ENCODE measurements at regions not wholly inside any gene's neighbourhood (a gene's known extent, or its start where the extent isn't known, plus 50 kb on each side); places are given as distances from the start of the nearest gene placed in this dataset.

DNA sequence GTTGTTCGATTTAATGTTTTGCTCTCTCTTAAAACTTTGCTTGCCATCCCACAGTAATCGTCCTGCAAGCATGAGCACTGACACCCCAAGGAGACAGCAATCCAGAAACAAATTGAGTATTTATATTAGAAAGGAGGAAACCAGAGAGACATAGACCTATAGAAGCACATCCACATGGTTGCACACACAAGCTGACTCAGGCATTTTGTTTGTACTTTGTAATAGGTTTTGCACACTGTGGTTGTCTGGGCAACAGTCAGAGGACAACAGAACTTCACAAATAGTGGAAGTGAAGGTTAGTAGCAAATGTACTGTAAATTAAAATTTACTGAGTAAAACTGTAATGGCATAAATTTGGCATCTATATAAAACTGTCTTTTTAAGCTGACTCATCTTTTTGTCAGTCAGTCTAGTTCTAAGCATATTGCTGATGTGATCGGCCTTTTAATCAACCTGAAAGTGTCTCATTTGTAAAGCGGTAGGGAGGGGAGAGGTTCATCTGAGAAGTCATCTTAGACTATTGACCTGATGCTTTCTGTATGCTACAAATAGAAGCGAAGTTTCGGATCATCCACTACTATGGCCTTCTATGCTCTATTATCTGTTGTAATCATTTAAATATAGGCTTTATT is 1624.7 kb downstream of the ARAP2 start:
- no peak for DNase-seq
- in situ Hi-C loops (cut with MboI; ENCODE audit: low sequenced_read_pairs in 4 of 4) (no loop called here), intact Hi-C loops (cut with DNase I; ENCODE audit: low total_unique reads) (no loop called here)
- H3K36me3 ChIP-seq: no peaks in the 10 kb centered on the region
- no peaks in the 10 kb centered on the region for H3K4me1 ChIP-seq
- H3K4me3 ChIP-seq: no peak overlapping the region
- H3K27ac ChIP-seq: no peak overlapping the region
- H3K9me3 ChIP-seq: no peaks in the 10 kb centered on the region
- TF ChIP-seq CTCF (IDR thresholded peaks at IDR 0.05 in 4 of 5, conservative IDR thresholded peaks at IDR 0.05 in 1 of 5) (no peak), POLR2A (IDR thresholded peaks at IDR 0.05) (no peak)
- ATAC-seq: no peak
- no peaks in the 10 kb centered on the region for H3K27me3 ChIP-seq

DNA sequence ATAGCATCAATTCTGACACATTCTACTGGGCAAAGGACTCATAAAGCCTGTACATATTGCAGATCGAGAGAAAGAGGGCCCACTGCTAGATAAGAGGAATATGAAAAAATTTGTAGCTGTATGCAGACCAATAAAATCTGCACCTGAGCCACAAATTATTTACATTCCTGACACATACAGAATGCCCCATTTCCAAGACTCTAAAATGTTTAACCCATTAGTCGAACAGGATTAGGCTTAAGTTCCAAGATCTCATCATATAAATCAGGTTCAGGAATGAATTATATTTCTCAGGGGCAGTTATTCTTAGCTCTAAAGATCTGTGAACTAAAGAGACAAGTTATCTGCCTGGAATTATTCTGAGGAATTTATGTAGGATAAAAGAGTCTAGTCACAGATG is 1615.8 kb downstream of the ARAP2 start:
- H3K27ac ChIP-seq: no peak overlapping the region
- in situ Hi-C loops (cut with MboI; ENCODE audit: low sequenced_read_pairs in 4 of 4) (no loop called here), intact Hi-C loops (cut with DNase I; ENCODE audit: low total_unique reads) (no loop called here)
- H3K27me3 ChIP-seq: no peaks in the 10 kb centered on the region
- H3K4me1 ChIP-seq: peaks cover 0 to 14% of the 10 kb centered on the region in 2 donors
- no peak overlapping the region for H3K4me3 ChIP-seq
- DNase-seq (no peak), ATAC-seq (no peak)
- H3K36me3 ChIP-seq: no peaks in the 10 kb centered on the region
- no peaks in the 10 kb centered on the region for H3K9me3 ChIP-seq
- TF ChIP-seq POLR2A (IDR thresholded peaks at IDR 0.05) (no peak), CTCF (IDR thresholded peaks at IDR 0.05 in 4 of 5, conservative IDR thresholded peaks at IDR 0.05 in 1 of 5) (no peak)

DNA sequence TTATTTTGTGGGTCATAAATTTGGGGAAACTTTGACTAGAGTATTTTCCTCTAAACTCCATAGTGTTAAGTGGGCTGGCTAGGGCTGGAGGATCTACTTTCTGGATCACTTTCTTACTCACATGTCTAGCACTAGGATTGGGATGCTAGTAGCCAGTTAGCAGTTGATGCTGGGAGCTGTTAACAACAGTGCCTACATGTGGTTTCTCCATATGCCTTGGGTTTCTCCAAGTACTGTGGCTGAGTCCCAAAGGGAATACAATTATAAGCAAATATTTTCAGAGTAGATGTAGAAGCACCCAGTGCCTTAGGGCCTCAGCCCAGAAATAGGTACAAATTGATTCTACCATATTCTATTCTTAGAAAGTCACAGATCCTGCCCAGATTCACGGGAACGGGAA is 1614.9 kb downstream of the ARAP2 start:
- intact Hi-C loops (cut with DNase I; ENCODE audit: low total_unique reads): no loop called here
- no peak for DNase-seq
- no peaks in the 10 kb centered on the region for H3K36me3 ChIP-seq
- no peaks in the 10 kb centered on the region for H3K27me3 ChIP-seq
- no peak overlapping the region for H3K4me3 ChIP-seq
- in situ Hi-C loops (cut with MboI; ENCODE audit: low sequenced_read_pairs in 4 of 4): no loop called here
- TF ChIP-seq CTCF (IDR thresholded peaks at IDR 0.05 in 4 of 5, conservative IDR thresholded peaks at IDR 0.05 in 1 of 5): no peak
- TF ChIP-seq POLR2A (IDR thresholded peaks at IDR 0.05): no peak
- H3K9me3 ChIP-seq: no peaks in the 10 kb centered on the region
- ATAC-seq: no peak
- H3K27ac ChIP-seq: no peak overlapping the region
- peaks cover 0 to 14% of the 10 kb centered on the region in 2 donors for H3K4me1 ChIP-seq

DNA sequence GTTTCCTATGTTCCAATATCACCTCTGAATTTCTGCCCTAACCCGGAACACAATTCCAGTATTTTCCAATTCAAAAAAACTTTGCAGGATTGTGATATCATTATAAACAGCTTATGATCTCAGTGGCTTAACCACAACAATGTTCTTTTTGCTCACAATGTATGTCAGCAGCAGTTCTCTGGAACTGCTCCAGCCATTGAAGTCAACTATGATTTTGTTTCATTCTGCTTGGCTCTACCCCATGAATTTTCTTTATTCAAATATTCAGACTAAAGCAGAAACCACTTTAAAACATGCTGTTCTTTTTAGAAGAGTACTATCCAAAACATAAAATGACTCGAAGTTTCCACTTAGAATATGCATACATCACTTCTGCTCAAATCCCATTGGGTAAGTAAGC is 1611.1 kb downstream of the ARAP2 start:
- in situ Hi-C loops (cut with MboI; ENCODE audit: low sequenced_read_pairs in 4 of 4): no loop called here

More for the DNA sequence above, 1611.1 kb downstream of the ARAP2 start:
- no peaks in the 10 kb centered on the region for H3K36me3 ChIP-seq
- H3K27me3 ChIP-seq: no peaks in the 10 kb centered on the region
- no peaks in the 10 kb centered on the region for H3K9me3 ChIP-seq
- no peak for TF ChIP-seq CTCF (IDR thresholded peaks at IDR 0.05 in 4 of 5, conservative IDR thresholded peaks at IDR 0.05 in 1 of 5)
- TF ChIP-seq POLR2A (IDR thresholded peaks at IDR 0.05): no peak
- H3K4me1 ChIP-seq: peaks cover 0 to 14% of the 10 kb centered on the region in 2 donors
- H3K27ac ChIP-seq: no peak overlapping the region
- intact Hi-C loops (cut with DNase I; ENCODE audit: low total_unique reads): no loop called here
- ATAC-seq: no peak
- DNase-seq: no peak
- no peak overlapping the region for H3K4me3 ChIP-seq
